ENCODE measurements at regions not wholly inside any gene's neighbourhood (a gene's known extent, or its start where the extent isn't known, plus 50 kb on each side); places are given as distances from the start of the nearest gene placed in this dataset.
"Not testable (repeated sequence)": the region's sequence is repeated elsewhere in the genome, so short reads cannot be mapped to it uniquely, and the experiment has no call there.

- H3K4me3 ChIP-seq (ENCODE audit: low read length): no peak overlapping the region
- H3K27ac ChIP-seq (ENCODE audit: low read depth in 1 of 2, low read length in 2 of 2): no peak overlapping the region
- H3K9me3 ChIP-seq (ENCODE audit: control insufficient read depth in 1 of 2, insufficient read depth in 1 of 2, low read length in 2 of 2): no peaks in the 10 kb centered on the region
- no peaks in the 10 kb centered on the region for H3K36me3 Mint-ChIP-seq (ENCODE audit: low read depth)
- H3K27ac Mint-ChIP-seq: no peak overlapping the region
- H3K9me3 Mint-ChIP-seq: no peaks in the 10 kb centered on the region
- H3K4me3 Mint-ChIP-seq: no peak overlapping the region
- H3K36me3 ChIP-seq (ENCODE audit: insufficient read depth, low read length): no peaks in the 10 kb centered on the region
- DNase-seq (no peak), ATAC-seq (ENCODE audit: poor library complexity) (no peak)
- no peaks in the 10 kb centered on the region for H3K27me3 Mint-ChIP-seq
- peaks cover 0 to 7% of the 10 kb centered on the region in 2 experiments for H3K27me3 ChIP-seq (ENCODE audit: control insufficient read depth in 1 of 2, insufficient read depth in 2 of 2, low read length in 2 of 2)
- intact Hi-C loops (cut with DNase I, micrococcal nuclease): no loop called here
- H3K4me1 Mint-ChIP-seq (ENCODE audit: low read depth): no peaks in the 10 kb centered on the region
- POLR2A ChIA-PET: no interaction called here
- no peak for TF ChIP-seq CTCF (IDR thresholded peaks at IDR 0.05)
- no peaks in the 10 kb centered on the region for H3K4me1 ChIP-seq (ENCODE audit: insufficient read depth, low read length)
- CTCF ChIA-PET: no interaction called here
Measured at GRCh38 chr20:4434681-4435080, 185.6 kb upstream of the ADRA1D start.

- Histone ChIP-seq H3K27me3 (ENCODE audit: control insufficient read depth in 1 of 2, insufficient read depth in 2 of 2, low read length in 2 of 2) (no peaks in the 10 kb centered on the region), H3K4me1 (ENCODE audit: insufficient read depth, low read length) (no peaks in the 10 kb centered on the region), H3K4me3 (ENCODE audit: low read length) (no peak overlapping the region), H3K27ac (ENCODE audit: low read depth in 1 of 2, low read length in 2 of 2) (no peak overlapping the region), H3K9me3 (ENCODE audit: control insufficient read depth in 1 of 2, insufficient read depth in 1 of 2, low read length in 2 of 2) (no peaks in the 10 kb centered on the region), H3K36me3 (ENCODE audit: insufficient read depth, low read length) (no peaks in the 10 kb centered on the region)
- no peaks in the 10 kb centered on the region for H3K36me3 Mint-ChIP-seq (ENCODE audit: low read depth)
- intact Hi-C loops (cut with DNase I, micrococcal nuclease): no loop called here
- no peak overlapping the region for H3K27ac Mint-ChIP-seq
- no peak overlapping the region for H3K4me3 Mint-ChIP-seq
- POLR2A ChIA-PET: no interaction called here
- H3K27me3 Mint-ChIP-seq: no peaks in the 10 kb centered on the region
- TF ChIP-seq CTCF (IDR thresholded peaks at IDR 0.05): no peak
- no peak for ATAC-seq (ENCODE audit: poor library complexity)
- no peaks in the 10 kb centered on the region for H3K4me1 Mint-ChIP-seq (ENCODE audit: low read depth)
- no peak for DNase-seq
- H3K9me3 Mint-ChIP-seq: no peaks in the 10 kb centered on the region
- CTCF ChIA-PET: no interaction called here
Measured at GRCh38 chr20:4431446-4431845, 182.4 kb upstream of the ADRA1D start.

- POLR2A ChIA-PET, H3K27me3 Mint-ChIP-seq: not testable (repeated sequence)
Measured at GRCh38 chr20:4430826-4431225, 181.7 kb upstream of the ADRA1D start.

GRCh38 chr20:4427940-4428586 is 179.0 kb upstream of the ADRA1D start:
- Histone ChIP-seq H3K4me3 (ENCODE audit: low read length) (no peak overlapping the region), H3K27me3 (ENCODE audit: control insufficient read depth in 1 of 2, insufficient read depth in 2 of 2, low read length in 2 of 2) (no peaks in the 10 kb centered on the region), H3K36me3 (ENCODE audit: insufficient read depth, low read length) (no peaks in the 10 kb centered on the region), H3K9me3 (ENCODE audit: control insufficient read depth in 1 of 2, insufficient read depth in 1 of 2, low read length in 2 of 2) (no peaks in the 10 kb centered on the region), H3K27ac (ENCODE audit: low read depth in 1 of 2, low read length in 2 of 2) (no peak overlapping the region), H3K4me1 (ENCODE audit: insufficient read depth, low read length) (no peaks in the 10 kb centered on the region)
- Mint-ChIP-seq H3K27ac (no peak overlapping the region), H3K27me3 (no peaks in the 10 kb centered on the region), H3K36me3 (ENCODE audit: low read depth) (no peaks in the 10 kb centered on the region), H3K4me3 (no peak overlapping the region), H3K4me1 (ENCODE audit: low read depth) (no peaks in the 10 kb centered on the region), H3K9me3 (no peaks in the 10 kb centered on the region)
- DNase-seq (peak in 1 of 14 experiments; percentile 3), ATAC-seq (ENCODE audit: poor library complexity) (no peak)
- CTCF ChIA-PET: no interaction called here
- no peak for TF ChIP-seq CTCF (IDR thresholded peaks at IDR 0.05)
- POLR2A ChIA-PET: no interaction called here
- intact Hi-C loops (cut with DNase I, micrococcal nuclease): no loop called here

More at GRCh38 chr20:4430826-4431225, 181.7 kb upstream of the ADRA1D start:
- H3K4me1 ChIP-seq (ENCODE audit: insufficient read depth, low read length); CTCF ChIA-PET; H3K27ac Mint-ChIP-seq; H3K4me1 Mint-ChIP-seq (ENCODE audit: low read depth); H3K27ac ChIP-seq (ENCODE audit: low read depth in 1 of 2, low read length in 2 of 2); ATAC-seq (ENCODE audit: poor library complexity); DNase-seq; intact Hi-C loops (cut with DNase I, micrococcal nuclease); H3K27me3 ChIP-seq (ENCODE audit: control insufficient read depth in 1 of 2, insufficient read depth in 2 of 2, low read length in 2 of 2); H3K36me3 Mint-ChIP-seq (ENCODE audit: low read depth); H3K9me3 Mint-ChIP-seq; H3K4me3 Mint-ChIP-seq; H3K9me3 ChIP-seq (ENCODE audit: control insufficient read depth in 1 of 2, insufficient read depth in 1 of 2, low read length in 2 of 2); H3K36me3 ChIP-seq (ENCODE audit: insufficient read depth, low read length); H3K4me3 ChIP-seq (ENCODE audit: low read length): not testable (repeated sequence)
